Fibroblast of lung (primary cell): ENCODE measurements at regions not wholly inside any gene's neighbourhood (a gene's known extent, or its start where the extent isn't known, plus 50 kb on each side); places are given as distances from the start of the nearest gene placed in this dataset.

Source experiments
- DNase-seq, 2 donors: peaks; one replicate each; pipeline versions ENCODE4 v3.0.0 to v3.0.0-alpha.2; 2010; ENCODE audit warnings: low read depth in 2 of 2
- H2AFZ ChIP-seq: 2 replicates; pipeline ENCODE4 v1.5.1; 2012; ENCODE audit warnings: low read length, control low read depth, inconsistent platforms
- H3K27ac ChIP-seq: 2 replicates; pipeline ENCODE4 v1.5.1; 2011; ENCODE audit warnings: low read length, control low read depth; ENCODE audit not compliant: insufficient read depth
- H3K27me3 ChIP-seq: 2 replicates; pipeline ENCODE4 v1.5.1; 2011; ENCODE audit warnings: mild to moderate bottlenecking, low read length; ENCODE audit not compliant: control insufficient read depth, insufficient read depth
- H3K36me3 ChIP-seq: 2 replicates; pipeline ENCODE4 v1.5.1; 2011; ENCODE audit warnings: low read length; ENCODE audit not compliant: control insufficient read depth, insufficient read depth
- H3K4me1 ChIP-seq: 2 replicates; pipeline ENCODE4 v1.5.1; 2011; ENCODE audit warnings: low read length; ENCODE audit not compliant: control insufficient read depth, insufficient read depth; ENCODE audit errors: extremely low read depth
- H3K4me2 ChIP-seq: 2 replicates; pipeline ENCODE4 v1.5.1; 2011; ENCODE audit warnings: low read length, control low read depth; ENCODE audit not compliant: insufficient read depth; ENCODE audit errors: extremely low read depth
- H3K4me3 ChIP-seq, 4 experiments: fragments of 200-600 bp in 1 of 4; sonication (generic) in 1 of 4; replicated peaks in 1 of 4; 2 replicates each; pipeline ENCODE4 v1.5.1; 2011 to 2016; ENCODE audit warnings: low read length in 4 of 4, low read depth in 3 of 4, mild to moderate bottlenecking in 3 of 4, control low read depth in 2 of 4, inconsistent platforms in 1 of 4, mixed read lengths in 1 of 4; ENCODE audit not compliant: insufficient read depth in 1 of 4; ENCODE audit errors: control extremely low read depth in 1 of 4
- H3K79me2 ChIP-seq: 2 replicates; pipeline ENCODE4 v1.5.1; 2012; ENCODE audit warnings: mild to moderate bottlenecking, low read length, inconsistent platforms; ENCODE audit not compliant: control insufficient read depth, insufficient read depth
- H3K9ac ChIP-seq: 2 replicates; pipeline ENCODE4 v1.5.1; 2011; ENCODE audit warnings: mild to moderate bottlenecking, low read length, control low read depth; ENCODE audit not compliant: insufficient read depth
- H3K9me3 ChIP-seq: 2 replicates; pipeline ENCODE4 v1.5.1; 2012; ENCODE audit warnings: low read depth, low read length; ENCODE audit not compliant: control insufficient read depth, insufficient read depth
- H4K20me1 ChIP-seq: 2 replicates; pipeline ENCODE4 v1.5.1; 2011; ENCODE audit warnings: low read length; ENCODE audit not compliant: control insufficient read depth, insufficient read depth; ENCODE audit errors: extremely low read depth
- CTCF ChIP-seq, 2 donors: IDR thresholded peaks in 1 of 2; conservative IDR thresholded peaks in 1 of 2; 1 replicate in 1 of 2; 2 replicates in 1 of 2; pipeline ENCODE4 v1.5.1; 2011 to 2012; ENCODE audit warnings: low read length in 2 of 2, control low read depth in 1 of 2, inconsistent platforms in 1 of 2, low read depth in 1 of 2, mild to moderate bottlenecking in 1 of 2
- EZH2 ChIP-seq: IDR thresholded peaks from 2 replicates; pipeline ENCODE4 v1.5.1; 2012; ENCODE audit warnings: low read length, control low read depth, mild to moderate bottlenecking; ENCODE audit errors: missing control alignments

- Histone ChIP-seq H3K79me2 (no peaks in the 10 kb centered on the region), H3K4me3 (no peak overlapping the region), H3K4me2 (no peak overlapping the region), H3K9ac (no peak overlapping the region), H3K9me3 (no peaks in the 10 kb centered on the region), H3K4me1 (peaks cover 2% of the 10 kb centered on the region), H2AFZ (no peak overlapping the region), H3K27me3 (no peaks in the 10 kb centered on the region), H4K20me1 (no peaks in the 10 kb centered on the region), H3K36me3 (no peaks in the 10 kb centered on the region), H3K27ac (no peak overlapping the region)
- TF ChIP-seq EZH2 (no peak), CTCF (conservative IDR thresholded peaks at IDR 0.05 in 1 of 2, IDR thresholded peaks at IDR 0.05 in 1 of 2; ENCODE audit: low read depth in 1 of 2, low read length in 2 of 2) (no peak)
- no peak for DNase-seq
Observed at GRCh38 chrX:15942307-15942706, 87.7 kb upstream of the AP1S2 start.

- Histone ChIP-seq H3K4me3 (no peak overlapping the region), H3K4me1 (no peaks in the 10 kb centered on the region), H3K9ac (no peak overlapping the region), H3K27me3 (no peaks in the 10 kb centered on the region), H3K4me2 (no peak overlapping the region), H2AFZ (no peak overlapping the region), H3K27ac (no peak overlapping the region), H3K9me3 (no peaks in the 10 kb centered on the region), H4K20me1 (no peaks in the 10 kb centered on the region), H3K36me3 (no peaks in the 10 kb centered on the region), H3K79me2 (no peaks in the 10 kb centered on the region)
- TF ChIP-seq EZH2 (no peak), CTCF (conservative IDR thresholded peaks at IDR 0.05 in 1 of 2, IDR thresholded peaks at IDR 0.05 in 1 of 2; ENCODE audit: low read depth in 1 of 2, low read length in 2 of 2) (no peak)
- no peak for DNase-seq
Observed at GRCh38 chrX:15939737-15940136, 85.1 kb upstream of the AP1S2 start.

- TF ChIP-seq EZH2: no peak
- no peak for TF ChIP-seq CTCF (conservative IDR thresholded peaks at IDR 0.05 in 1 of 2, IDR thresholded peaks at IDR 0.05 in 1 of 2; ENCODE audit: low read depth in 1 of 2, low read length in 2 of 2)
- Histone ChIP-seq H2AFZ (no peak overlapping the region), H4K20me1 (no peaks in the 10 kb centered on the region), H3K36me3 (no peaks in the 10 kb centered on the region), H3K27ac (no peak overlapping the region), H3K4me2 (no peak overlapping the region), H3K9ac (no peak overlapping the region), H3K4me3 (no peak overlapping the region), H3K79me2 (no peaks in the 10 kb centered on the region), H3K4me1 (no peaks in the 10 kb centered on the region), H3K27me3 (no peaks in the 10 kb centered on the region), H3K9me3 (no peaks in the 10 kb centered on the region)
- DNase-seq: no peak
Observed at GRCh38 chrX:15938072-15938471, 83.5 kb upstream of the AP1S2 start.
